ENCODE measurements at regions not wholly inside any gene's neighbourhood (a gene's known extent, or its start where the extent isn't known, plus 50 kb on each side); places are given as distances from the start of the nearest gene placed in this dataset.

GRCh38 chr20:50364542-50364941, 145.6 kb upstream of the PTPN1 start:
- dilution Hi-C loops (cut with MboI; ENCODE audit: extremely low pct_ligation_motif_present, low sequenced_read_pairs), result no loop called here
- Histone ChIP-seq H4K20me1 (replicated peaks; ENCODE audit: control insufficient read depth, extremely low read depth, insufficient read depth, low read length) (no peaks in the 10 kb centered on the region), H3K9me3 (replicated peaks; ENCODE audit: control insufficient read depth, insufficient read depth, low read length) (no peaks in the 10 kb centered on the region), H3K27ac (ENCODE audit: insufficient read depth, low read depth, low read length) (no peak overlapping the region), H3K4me1 (ENCODE audit: control insufficient read depth, extremely low read depth, insufficient read depth, low read length) (peaks cover 5% of the 10 kb centered on the region), H3K4me2 (ENCODE audit: insufficient read depth, low read length) (no peak overlapping the region), H3K9ac (replicated peaks; ENCODE audit: extremely low read depth, insufficient read depth, low read length) (no peak overlapping the region), H3K79me2 (ENCODE audit: control insufficient read depth, insufficient read depth, low read length) (no peaks in the 10 kb centered on the region), H3K36me3 (ENCODE audit: control insufficient read depth in 2 of 2, extremely low read depth in 1 of 2, insufficient read depth in 2 of 2, low read length in 2 of 2) (no peaks in the 10 kb centered on the region), H3K27me3 (ENCODE audit: control insufficient read depth in 2 of 2, insufficient read depth in 2 of 2, low read length in 2 of 2) (peaks cover 28 to 30% of the 10 kb centered on the region in 2 experiments), H2AFZ (ENCODE audit: low read depth, low read length) (no peak overlapping the region), H3K4me3 (replicated peaks in 1 of 3; ENCODE audit: insufficient read depth in 1 of 3, low read depth in 1 of 3, low read length in 3 of 3) (no peak overlapping the region), H3K9me1 (replicated peaks; ENCODE audit: control insufficient read depth, extremely low read depth, insufficient read depth, low read length) (no peaks in the 10 kb centered on the region)
- peak; percentile 12 for FAIRE-seq
- no peak for DNase-seq (ENCODE audit: low read depth, low spot score)
- TF ChIP-seq EZH2 (IDR thresholded peaks at IDR 0.05; ENCODE audit: borderline replicate concordance, low read depth, low read length, severe bottlenecking), result no peak
- no peak for TF ChIP-seq FOS (IDR thresholded peaks at IDR 0.05; ENCODE audit: borderline replicate concordance, insufficient read depth, low read length)
- TF ChIP-seq CTCF (IDR thresholded peaks at IDR 0.05; ENCODE audit: extremely low read depth in 1 of 2, insufficient read depth in 1 of 2, low read depth in 1 of 2, low read length in 2 of 2), result no peak
- TF ChIP-seq POLR2AphosphoS5 (IDR thresholded peaks at IDR 0.05; ENCODE audit: insufficient read depth, low read depth, low read length), result no peak
- no peak for TF ChIP-seq POLR2A (IDR thresholded peaks at IDR 0.05; ENCODE audit: low read depth, low read length)
- TF ChIP-seq GATA2 (IDR thresholded peaks at IDR 0.05; ENCODE audit: insufficient read depth, insufficient read length, low read depth, low read length), result no peak
- TF ChIP-seq MAX (IDR thresholded peaks at IDR 0.05; ENCODE audit: insufficient read depth, insufficient read length), result no peak
- no peak for TF ChIP-seq MYC (IDR thresholded peaks at IDR 0.05; ENCODE audit: low read depth, low read length)
- TF ChIP-seq JUN (IDR thresholded peaks at IDR 0.05; ENCODE audit: borderline replicate concordance, insufficient read depth, insufficient read length, low read depth), result no peak
- CTCF ChIA-PET, result no interaction called here
- BruUV-seq (replicated peaks), result no TSS peak
- intact Hi-C loops (cut with micrococcal nuclease), result no loop called here
- POLR2A ChIA-PET, result no interaction called here

Measured in endothelial cell of umbilical vein (primary cell).